GM23338 (cell line): ENCODE measurements at regions not wholly inside any gene's neighbourhood (a gene's known extent, or its start where the extent isn't known, plus 50 kb on each side); places are given as distances from the start of the nearest gene placed in this dataset.

Experiments used
- ATAC-seq: fragments of 200-7000 bp; cut with Tn5 transposase; 3 replicates; pipeline ENCODE4 v1.9.1; 2020
- DNase-seq: peaks from one replicate; pipeline ENCODE4 v3.0.0-alpha.2; 2015; ENCODE audit warnings: low spot score
- H2AFZ ChIP-seq: fragments of 200-600 bp; sonication (generic); 2 replicates; pipeline ENCODE4 v1.8.0; 2016; ENCODE audit warnings: antibody characterized with exemption, mild to moderate bottlenecking, moderate library complexity
- H3F3A ChIP-seq: fragments of 200-600 bp; sonication (generic); replicated peaks from 2 replicates; pipeline ENCODE4 v1.8.0; 2017; ENCODE audit warnings: antibody characterized with exemption, mixed run types, low read depth
- H3K27ac ChIP-seq: fragments of 200-600 bp; sonication (generic); 2 replicates; pipeline ENCODE4 v1.6.1; 2016; ENCODE audit warnings: low read depth
- H3K27me3 ChIP-seq: fragments of 200-600 bp; sonication (generic); 2 replicates; pipeline ENCODE4 v1.8.0; 2016; ENCODE audit warnings: mild to moderate bottlenecking, mixed run types, moderate library complexity; ENCODE audit not compliant: insufficient read depth
- H3K36me3 ChIP-seq: fragments of 200-600 bp; sonication (generic); 2 replicates; pipeline ENCODE4 v1.8.0; 2016; ENCODE audit warnings: mild to moderate bottlenecking; ENCODE audit not compliant: insufficient read depth
- H3K4me1 ChIP-seq: fragments of 200-600 bp; sonication (generic); 2 replicates; pipeline ENCODE4 v1.8.0; 2016; ENCODE audit warnings: mild to moderate bottlenecking, moderate library complexity; ENCODE audit not compliant: insufficient read depth
- H3K4me2 ChIP-seq: fragments of 200-600 bp; sonication (generic); 2 replicates; pipeline ENCODE4 v1.7.1; 2017; ENCODE audit warnings: mixed run types
- H3K4me3 ChIP-seq: fragments of 200-600 bp; sonication (generic); 2 replicates; pipeline ENCODE4 v1.6.1; 2016; ENCODE audit warnings: mixed run types
- H3K79me2 ChIP-seq: fragments of 200-600 bp; sonication (generic); replicated peaks from 2 replicates; pipeline ENCODE4 v1.8.0; 2017; ENCODE audit warnings: mild to moderate bottlenecking; ENCODE audit not compliant: insufficient read depth
- H3K9me2 ChIP-seq: fragments of 200-600 bp; sonication (generic); 2 replicates; pipeline ENCODE4 v1.8.0; 2017; ENCODE audit not compliant: insufficient read depth
- H4K20me1 ChIP-seq: fragments of 200-600 bp; sonication (generic); replicated peaks from 2 replicates; pipeline ENCODE4 v1.8.0; 2017; ENCODE audit warnings: mild to moderate bottlenecking; ENCODE audit not compliant: insufficient read depth
- H3K27ac Mint-ChIP-seq: 2 replicates; pipeline ENCODE4 v1.8.0; 2020; ENCODE audit warnings: inconsistent platforms, mild to moderate bottlenecking, moderate library complexity, mixed read lengths
- H3K27me3 Mint-ChIP-seq: 3 replicates; pipeline ENCODE4 v1.8.0; 2022; ENCODE audit warnings: low read depth, mild to moderate bottlenecking, moderate library complexity, mixed read lengths, inconsistent platforms; ENCODE audit not compliant: insufficient read depth, poor library complexity
- H3K36me3 Mint-ChIP-seq: 3 replicates; pipeline ENCODE4 v1.8.0; 2021; ENCODE audit warnings: low read depth, mild to moderate bottlenecking, inconsistent platforms, moderate library complexity, mixed read lengths
- H3K4me1 Mint-ChIP-seq: 3 replicates; pipeline ENCODE4 v1.8.0; 2020; ENCODE audit warnings: mild to moderate bottlenecking, inconsistent platforms, mixed read lengths
- H3K4me3 Mint-ChIP-seq: 3 replicates; pipeline ENCODE4 v1.8.0; 2021; ENCODE audit warnings: moderate library complexity, mild to moderate bottlenecking, inconsistent platforms, mixed read lengths
- H3K9me3 Mint-ChIP-seq: 3 replicates; pipeline ENCODE4 v1.8.0; 2020; ENCODE audit warnings: moderate library complexity, mild to moderate bottlenecking, inconsistent platforms, mixed read lengths
- CREB1 ChIP-seq: fragments of 250-450 bp; sonication (Bioruptor Pico); IDR thresholded peaks from 2 replicates; pipeline ENCODE4 v1.5.0; 2020; ENCODE audit warnings: low read depth, mild to moderate bottlenecking, moderate library complexity
- EZH2 ChIP-seq: fragments of 200-600 bp; sonication (generic); IDR thresholded peaks from one replicate; pipeline ENCODE4 v1.8.0; 2017; ENCODE audit warnings: antibody characterized with exemption, mild to moderate bottlenecking, low read depth; ENCODE audit not compliant: unreplicated experiment
- EZH2phosphoT487 ChIP-seq: fragments of 200-600 bp; sonication (generic); IDR thresholded peaks from one replicate; pipeline ENCODE4 v1.8.1; 2018; ENCODE audit warnings: antibody characterized with exemption; ENCODE audit not compliant: unreplicated experiment
- JUNB ChIP-seq: IDR thresholded peaks from one replicate; pipeline ENCODE4 v1.6.1; 2016; ENCODE audit warnings: antibody characterized with exemption; ENCODE audit not compliant: unreplicated experiment
- NANOG ChIP-seq: IDR thresholded peaks from 2 replicates; pipeline ENCODE4 v1.6.1; 2016; ENCODE audit warnings: antibody characterized with exemption, borderline replicate concordance
- POLR2AphosphoS5 ChIP-seq: IDR thresholded peaks from 2 replicates; pipeline ENCODE4 v1.6.1; 2016; ENCODE audit warnings: antibody characterized with exemption, low read depth
- STAT1 ChIP-seq: IDR thresholded peaks from one replicate; pipeline ENCODE4 v1.6.1; 2016; ENCODE audit warnings: antibody characterized with exemption; ENCODE audit not compliant: unreplicated experiment
- ZNF114 ChIP-seq: fragments of 250-450 bp; sonication (Bioruptor Pico); IDR thresholded peaks from 2 replicates; pipeline ENCODE4 v1.5.0; 2020; ENCODE audit warnings: mild to moderate bottlenecking, moderate library complexity
- ZNF331 ChIP-seq: fragments of 250-450 bp; sonication (Bioruptor Pico); IDR thresholded peaks from 2 replicates; pipeline ENCODE4 v1.5.0; 2020; ENCODE audit warnings: low read depth, mild to moderate bottlenecking, moderate library complexity
- TF ChIP-seq, protein P1 (sequence below): IDR thresholded peaks from one replicate; pipeline ENCODE4 v1.6.1; 2018; ENCODE audit warnings: antibody characterized with exemption; ENCODE audit not compliant: unreplicated experiment
- TF ChIP-seq, protein P2 (sequence below), 2 experiments: fragments of 200-600 bp in 1 of 2; sonication (generic) in 1 of 2; conservative IDR thresholded peaks; 2 replicates each; pipeline versions ENCODE4 v1.5.1 to v1.6.1; 2016 to 2017; ENCODE audit warnings: antibody characterized with exemption in 2 of 2, low read depth in 2 of 2, mild to moderate bottlenecking in 2 of 2, moderate library complexity in 1 of 2
- TF ChIP-seq, protein P3 (sequence below): IDR thresholded peaks from 2 replicates; pipeline ENCODE4 v1.6.1; 2016; ENCODE audit warnings: antibody characterized with exemption
- TF ChIP-seq, protein P4 (sequence below): fragments of 250-450 bp; sonication (Bioruptor Pico); IDR thresholded peaks from 2 replicates; pipeline ENCODE4 v1.5.0; 2020; ENCODE audit warnings: mild to moderate bottlenecking, moderate library complexity

DNA sequence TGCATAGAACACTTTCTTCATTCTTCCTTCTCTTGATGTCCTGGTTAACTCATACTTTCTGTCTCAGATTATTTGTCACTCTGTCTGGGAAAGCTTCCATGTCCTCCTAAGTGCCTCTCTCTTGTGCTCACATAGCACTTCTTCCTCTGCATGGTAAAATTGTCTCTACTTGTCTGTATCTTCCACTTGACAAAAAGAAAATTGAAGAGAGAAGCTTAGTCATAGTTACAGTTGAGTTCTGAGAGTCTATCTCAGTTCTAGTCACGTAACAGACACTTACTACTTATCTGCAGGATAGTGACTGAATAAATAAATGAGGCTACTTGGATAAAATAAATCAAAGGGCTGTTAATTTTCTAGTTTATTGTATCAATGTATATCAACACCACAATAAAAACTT is 458.1 kb downstream of the HTR7 start:
- no peak for ATAC-seq
- H2AFZ ChIP-seq, result no peak overlapping the region; the same call in 1 of the 2 replicates
- H3K9me3 Mint-ChIP-seq, result no peaks in the 10 kb centered on the region

More for the DNA sequence above, 458.1 kb downstream of the HTR7 start:
- Histone ChIP-seq H3K4me3 (no peak overlapping the region), H3K4me2 (no peak overlapping the region), H3K27me3 (no peaks in the 10 kb centered on the region), H3K27ac (no peak overlapping the region), H3K79me2 (no peaks in the 10 kb centered on the region), H3K4me1 (peaks cover 2% of the 10 kb centered on the region; the same call in 1 of the 2 replicates), H3K9me2 (no peaks in the 10 kb centered on the region), H4K20me1 (no peaks in the 10 kb centered on the region), H3F3A (no peaks in the 10 kb centered on the region), H3K36me3 (no peaks in the 10 kb centered on the region; the same call in 1 of the 2 replicates)
- Mint-ChIP-seq H3K36me3 (no peaks in the 10 kb centered on the region), H3K4me3 (no peak overlapping the region), H3K4me1 (peaks cover 4% of the 10 kb centered on the region; the same call in 1 of the 3 replicates), H3K27me3 (no peaks in the 10 kb centered on the region), H3K27ac (no peak overlapping the region)
- no peak for DNase-seq
- TF ChIP-seq EZH2phosphoT487 (no peak), ZNF114 (CRISPR knock-in tag) (no peak), STAT1 (no peak), JUNB (no peak), CREB1 (CRISPR knock-in tag) (no peak), EZH2 (no peak), ZNF331 (CRISPR knock-in tag) (no peak), POLR2AphosphoS5 (no peak), NANOG (no peak)
- TF ChIP-seq, protein P1, sequence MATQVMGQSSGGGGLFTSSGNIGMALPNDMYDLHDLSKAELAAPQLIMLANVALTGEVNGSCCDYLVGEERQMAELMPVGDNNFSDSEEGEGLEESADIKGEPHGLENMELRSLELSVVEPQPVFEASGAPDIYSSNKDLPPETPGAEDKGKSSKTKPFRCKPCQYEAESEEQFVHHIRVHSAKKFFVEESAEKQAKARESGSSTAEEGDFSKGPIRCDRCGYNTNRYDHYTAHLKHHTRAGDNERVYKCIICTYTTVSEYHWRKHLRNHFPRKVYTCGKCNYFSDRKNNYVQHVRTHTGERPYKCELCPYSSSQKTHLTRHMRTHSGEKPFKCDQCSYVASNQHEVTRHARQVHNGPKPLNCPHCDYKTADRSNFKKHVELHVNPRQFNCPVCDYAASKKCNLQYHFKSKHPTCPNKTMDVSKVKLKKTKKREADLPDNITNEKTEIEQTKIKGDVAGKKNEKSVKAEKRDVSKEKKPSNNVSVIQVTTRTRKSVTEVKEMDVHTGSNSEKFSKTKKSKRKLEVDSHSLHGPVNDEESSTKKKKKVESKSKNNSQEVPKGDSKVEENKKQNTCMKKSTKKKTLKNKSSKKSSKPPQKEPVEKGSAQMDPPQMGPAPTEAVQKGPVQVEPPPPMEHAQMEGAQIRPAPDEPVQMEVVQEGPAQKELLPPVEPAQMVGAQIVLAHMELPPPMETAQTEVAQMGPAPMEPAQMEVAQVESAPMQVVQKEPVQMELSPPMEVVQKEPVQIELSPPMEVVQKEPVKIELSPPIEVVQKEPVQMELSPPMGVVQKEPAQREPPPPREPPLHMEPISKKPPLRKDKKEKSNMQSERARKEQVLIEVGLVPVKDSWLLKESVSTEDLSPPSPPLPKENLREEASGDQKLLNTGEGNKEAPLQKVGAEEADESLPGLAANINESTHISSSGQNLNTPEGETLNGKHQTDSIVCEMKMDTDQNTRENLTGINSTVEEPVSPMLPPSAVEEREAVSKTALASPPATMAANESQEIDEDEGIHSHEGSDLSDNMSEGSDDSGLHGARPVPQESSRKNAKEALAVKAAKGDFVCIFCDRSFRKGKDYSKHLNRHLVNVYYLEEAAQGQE, result no peak
- TF ChIP-seq, protein P2, sequence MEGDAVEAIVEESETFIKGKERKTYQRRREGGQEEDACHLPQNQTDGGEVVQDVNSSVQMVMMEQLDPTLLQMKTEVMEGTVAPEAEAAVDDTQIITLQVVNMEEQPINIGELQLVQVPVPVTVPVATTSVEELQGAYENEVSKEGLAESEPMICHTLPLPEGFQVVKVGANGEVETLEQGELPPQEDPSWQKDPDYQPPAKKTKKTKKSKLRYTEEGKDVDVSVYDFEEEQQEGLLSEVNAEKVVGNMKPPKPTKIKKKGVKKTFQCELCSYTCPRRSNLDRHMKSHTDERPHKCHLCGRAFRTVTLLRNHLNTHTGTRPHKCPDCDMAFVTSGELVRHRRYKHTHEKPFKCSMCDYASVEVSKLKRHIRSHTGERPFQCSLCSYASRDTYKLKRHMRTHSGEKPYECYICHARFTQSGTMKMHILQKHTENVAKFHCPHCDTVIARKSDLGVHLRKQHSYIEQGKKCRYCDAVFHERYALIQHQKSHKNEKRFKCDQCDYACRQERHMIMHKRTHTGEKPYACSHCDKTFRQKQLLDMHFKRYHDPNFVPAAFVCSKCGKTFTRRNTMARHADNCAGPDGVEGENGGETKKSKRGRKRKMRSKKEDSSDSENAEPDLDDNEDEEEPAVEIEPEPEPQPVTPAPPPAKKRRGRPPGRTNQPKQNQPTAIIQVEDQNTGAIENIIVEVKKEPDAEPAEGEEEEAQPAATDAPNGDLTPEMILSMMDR (conservative IDR thresholded peaks at IDR 0.05; ENCODE audit: low read depth in 2 of 2), result no peak
- TF ChIP-seq, protein P3, sequence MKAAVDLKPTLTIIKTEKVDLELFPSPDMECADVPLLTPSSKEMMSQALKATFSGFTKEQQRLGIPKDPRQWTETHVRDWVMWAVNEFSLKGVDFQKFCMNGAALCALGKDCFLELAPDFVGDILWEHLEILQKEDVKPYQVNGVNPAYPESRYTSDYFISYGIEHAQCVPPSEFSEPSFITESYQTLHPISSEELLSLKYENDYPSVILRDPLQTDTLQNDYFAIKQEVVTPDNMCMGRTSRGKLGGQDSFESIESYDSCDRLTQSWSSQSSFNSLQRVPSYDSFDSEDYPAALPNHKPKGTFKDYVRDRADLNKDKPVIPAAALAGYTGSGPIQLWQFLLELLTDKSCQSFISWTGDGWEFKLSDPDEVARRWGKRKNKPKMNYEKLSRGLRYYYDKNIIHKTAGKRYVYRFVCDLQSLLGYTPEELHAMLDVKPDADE, result no peak
- TF ChIP-seq, protein P4, sequence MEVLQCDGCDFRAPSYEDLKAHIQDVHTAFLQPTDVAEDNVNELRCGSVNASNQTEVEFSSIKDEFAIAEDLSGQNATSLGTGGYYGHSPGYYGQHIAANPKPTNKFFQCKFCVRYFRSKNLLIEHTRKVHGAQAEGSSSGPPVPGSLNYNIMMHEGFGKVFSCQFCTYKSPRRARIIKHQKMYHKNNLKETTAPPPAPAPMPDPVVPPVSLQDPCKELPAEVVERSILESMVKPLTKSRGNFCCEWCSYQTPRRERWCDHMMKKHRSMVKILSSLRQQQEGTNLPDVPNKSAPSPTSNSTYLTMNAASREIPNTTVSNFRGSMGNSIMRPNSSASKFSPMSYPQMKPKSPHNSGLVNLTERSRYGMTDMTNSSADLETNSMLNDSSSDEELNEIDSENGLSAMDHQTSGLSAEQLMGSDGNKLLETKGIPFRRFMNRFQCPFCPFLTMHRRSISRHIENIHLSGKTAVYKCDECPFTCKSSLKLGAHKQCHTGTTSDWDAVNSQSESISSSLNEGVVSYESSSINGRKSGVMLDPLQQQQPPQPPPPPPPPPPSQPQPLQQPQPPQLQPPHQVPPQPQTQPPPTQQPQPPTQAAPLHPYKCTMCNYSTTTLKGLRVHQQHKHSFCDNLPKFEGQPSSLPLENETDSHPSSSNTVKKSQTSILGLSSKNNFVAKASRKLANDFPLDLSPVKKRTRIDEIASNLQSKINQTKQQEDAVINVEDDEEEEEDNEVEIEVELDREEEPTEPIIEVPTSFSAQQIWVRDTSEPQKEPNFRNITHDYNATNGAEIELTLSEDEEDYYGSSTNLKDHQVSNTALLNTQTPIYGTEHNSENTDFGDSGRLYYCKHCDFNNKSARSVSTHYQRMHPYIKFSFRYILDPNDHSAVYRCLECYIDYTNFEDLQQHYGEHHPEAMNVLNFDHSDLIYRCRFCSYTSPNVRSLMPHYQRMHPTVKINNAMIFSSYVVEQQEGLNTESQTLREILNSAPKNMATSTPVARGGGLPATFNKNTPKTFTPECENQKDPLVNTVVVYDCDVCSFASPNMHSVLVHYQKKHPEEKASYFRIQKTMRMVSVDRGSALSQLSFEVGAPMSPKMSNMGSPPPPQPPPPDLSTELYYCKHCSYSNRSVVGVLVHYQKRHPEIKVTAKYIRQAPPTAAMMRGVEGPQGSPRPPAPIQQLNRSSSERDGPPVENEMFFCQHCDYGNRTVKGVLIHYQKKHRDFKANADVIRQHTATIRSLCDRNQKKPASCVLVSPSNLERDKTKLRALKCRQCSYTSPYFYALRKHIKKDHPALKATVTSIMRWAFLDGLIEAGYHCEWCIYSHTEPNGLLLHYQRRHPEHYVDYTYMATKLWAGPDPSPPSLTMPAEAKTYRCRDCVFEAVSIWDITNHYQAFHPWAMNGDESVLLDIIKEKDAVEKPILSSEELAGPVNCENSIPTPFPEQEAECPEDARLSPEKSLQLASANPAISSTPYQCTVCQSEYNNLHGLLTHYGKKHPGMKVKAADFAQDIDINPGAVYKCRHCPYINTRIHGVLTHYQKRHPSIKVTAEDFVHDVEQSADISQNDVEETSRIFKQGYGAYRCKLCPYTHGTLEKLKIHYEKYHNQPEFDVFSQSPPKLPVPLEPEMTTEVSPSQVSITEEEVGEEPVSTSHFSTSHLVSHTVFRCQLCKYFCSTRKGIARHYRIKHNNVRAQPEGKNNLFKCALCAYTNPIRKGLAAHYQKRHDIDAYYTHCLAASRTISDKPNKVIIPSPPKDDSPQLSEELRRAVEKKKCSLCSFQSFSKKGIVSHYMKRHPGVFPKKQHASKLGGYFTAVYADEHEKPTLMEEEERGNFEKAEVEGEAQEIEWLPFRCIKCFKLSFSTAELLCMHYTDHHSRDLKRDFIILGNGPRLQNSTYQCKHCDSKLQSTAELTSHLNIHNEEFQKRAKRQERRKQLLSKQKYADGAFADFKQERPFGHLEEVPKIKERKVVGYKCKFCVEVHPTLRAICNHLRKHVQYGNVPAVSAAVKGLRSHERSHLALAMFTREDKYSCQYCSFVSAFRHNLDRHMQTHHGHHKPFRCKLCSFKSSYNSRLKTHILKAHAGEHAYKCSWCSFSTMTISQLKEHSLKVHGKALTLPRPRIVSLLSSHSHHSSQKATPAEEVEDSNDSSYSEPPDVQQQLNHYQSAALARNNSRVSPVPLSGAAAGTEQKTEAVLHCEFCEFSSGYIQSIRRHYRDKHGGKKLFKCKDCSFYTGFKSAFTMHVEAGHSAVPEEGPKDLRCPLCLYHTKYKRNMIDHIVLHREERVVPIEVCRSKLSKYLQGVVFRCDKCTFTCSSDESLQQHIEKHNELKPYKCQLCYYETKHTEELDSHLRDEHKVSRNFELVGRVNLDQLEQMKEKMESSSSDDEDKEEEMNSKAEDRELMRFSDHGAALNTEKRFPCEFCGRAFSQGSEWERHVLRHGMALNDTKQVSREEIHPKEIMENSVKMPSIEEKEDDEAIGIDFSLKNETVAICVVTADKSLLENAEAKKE (CRISPR knock-in tag), result no peak
